Nephron progenitor cell (in vitro differentiated cells): ENCODE measurements at regions not wholly inside any gene's neighbourhood (a gene's known extent, or its start where the extent isn't known, plus 50 kb on each side); places are given as distances from the start of the nearest gene placed in this dataset.

Experiments used
- DNase-seq: peaks from one replicate; pipeline ENCODE4 v3.0.0; 2021
- H3K27ac Mint-ChIP-seq: 2 replicates; pipeline ENCODE4 v1.8.0; 2021; ENCODE audit warnings: mild to moderate bottlenecking, moderate library complexity, mixed read lengths
- H3K27me3 Mint-ChIP-seq: 2 replicates; pipeline ENCODE4 v1.8.0; 2021; ENCODE audit warnings: mild to moderate bottlenecking, low read depth, mixed read lengths; ENCODE audit not compliant: poor library complexity
- H3K36me3 Mint-ChIP-seq: 2 replicates; pipeline ENCODE4 v1.8.0; 2021; ENCODE audit warnings: low read depth, mixed read lengths
- H3K4me1 Mint-ChIP-seq: 2 replicates; pipeline ENCODE4 v1.8.0; 2021; ENCODE audit warnings: mixed read lengths
- H3K4me3 Mint-ChIP-seq: 2 replicates; pipeline ENCODE4 v1.8.0; 2021; ENCODE audit warnings: mild to moderate bottlenecking, moderate library complexity, mixed read lengths
- H3K9me3 Mint-ChIP-seq: 2 replicates; pipeline ENCODE4 v1.8.0; 2021; ENCODE audit warnings: mild to moderate bottlenecking, moderate library complexity, mixed read lengths
- TF ChIP-seq, protein P1 (sequence below): fragments of 200-600 bp; sonication (generic); IDR thresholded peaks from 2 replicates; pipeline ENCODE4 v1.5.0; 2021; ENCODE audit warnings: antibody characterized with exemption

- DNase-seq, result no peak
- Mint-ChIP-seq H3K36me3 (no peaks in the 10 kb centered on the region), H3K27me3 (no peaks in the 10 kb centered on the region), H3K9me3 (peaks cover 4% of the 10 kb centered on the region), H3K4me3 (no peak overlapping the region), H3K4me1 (peaks cover 24% of the 10 kb centered on the region), H3K27ac (no peak overlapping the region)
- TF ChIP-seq, protein P1, sequence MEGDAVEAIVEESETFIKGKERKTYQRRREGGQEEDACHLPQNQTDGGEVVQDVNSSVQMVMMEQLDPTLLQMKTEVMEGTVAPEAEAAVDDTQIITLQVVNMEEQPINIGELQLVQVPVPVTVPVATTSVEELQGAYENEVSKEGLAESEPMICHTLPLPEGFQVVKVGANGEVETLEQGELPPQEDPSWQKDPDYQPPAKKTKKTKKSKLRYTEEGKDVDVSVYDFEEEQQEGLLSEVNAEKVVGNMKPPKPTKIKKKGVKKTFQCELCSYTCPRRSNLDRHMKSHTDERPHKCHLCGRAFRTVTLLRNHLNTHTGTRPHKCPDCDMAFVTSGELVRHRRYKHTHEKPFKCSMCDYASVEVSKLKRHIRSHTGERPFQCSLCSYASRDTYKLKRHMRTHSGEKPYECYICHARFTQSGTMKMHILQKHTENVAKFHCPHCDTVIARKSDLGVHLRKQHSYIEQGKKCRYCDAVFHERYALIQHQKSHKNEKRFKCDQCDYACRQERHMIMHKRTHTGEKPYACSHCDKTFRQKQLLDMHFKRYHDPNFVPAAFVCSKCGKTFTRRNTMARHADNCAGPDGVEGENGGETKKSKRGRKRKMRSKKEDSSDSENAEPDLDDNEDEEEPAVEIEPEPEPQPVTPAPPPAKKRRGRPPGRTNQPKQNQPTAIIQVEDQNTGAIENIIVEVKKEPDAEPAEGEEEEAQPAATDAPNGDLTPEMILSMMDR, result no peak
These were observed 207.0 kb upstream of the SLC30A5 start for GRCh38 chr5:68886814-68887213.

- DNase-seq, result no peak
- Mint-ChIP-seq H3K27ac (no peak overlapping the region), H3K36me3 (no peaks in the 10 kb centered on the region)
These were observed 202.1 kb upstream of the SLC30A5 start for GRCh38 chr5:68891718-68892117.

DNA sequence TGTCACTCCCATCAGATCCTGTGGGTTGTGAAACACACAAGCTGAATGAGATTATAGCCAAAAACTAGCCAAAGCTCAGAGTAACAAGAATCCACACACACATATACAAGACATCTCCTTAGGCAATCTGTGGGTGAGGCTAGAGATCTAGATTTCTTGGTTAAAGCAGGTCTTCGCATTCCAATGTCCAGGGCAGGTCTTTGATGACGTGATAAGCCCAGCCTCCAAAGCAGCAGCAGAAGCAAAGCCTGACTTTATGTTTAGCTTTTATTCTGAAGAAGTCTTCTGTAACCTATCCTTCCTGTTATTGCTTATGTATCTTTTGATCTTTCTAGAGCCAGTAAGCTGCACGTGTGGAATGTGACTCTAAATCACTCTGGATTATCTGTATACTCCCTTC lies 199.1 kb upstream of the SLC30A5 start:
- H3K9me3 Mint-ChIP-seq, result no peaks in the 10 kb centered on the region
- TF ChIP-seq, protein P1, result no peak
- DNase-seq, result no peak

More at GRCh38 chr5:68891718-68892117, 202.1 kb upstream of the SLC30A5 start:
- TF ChIP-seq, protein P1, result no peak
- Mint-ChIP-seq H3K4me3 (no peak overlapping the region), H3K4me1 (no peaks in the 10 kb centered on the region), H3K9me3 (no peaks in the 10 kb centered on the region), H3K27me3 (peaks cover 2% of the 10 kb centered on the region)

GRCh38 chr5:68898951-68899471 lies 194.8 kb upstream of the SLC30A5 start:
- Mint-ChIP-seq H3K4me3 (no peak overlapping the region), H3K27me3 (peaks cover 2% of the 10 kb centered on the region), H3K9me3 (no peaks in the 10 kb centered on the region), H3K36me3 (no peaks in the 10 kb centered on the region), H3K27ac (no peak overlapping the region), H3K4me1 (peaks cover 13% of the 10 kb centered on the region)
- TF ChIP-seq, protein P1, result no peak
- DNase-seq, result no peak

More for the DNA sequence above, 199.1 kb upstream of the SLC30A5 start:
- H3K4me1 Mint-ChIP-seq, result peaks cover 8% of the 10 kb centered on the region
- no peak overlapping the region for H3K27ac Mint-ChIP-seq
- H3K36me3 Mint-ChIP-seq, result no peaks in the 10 kb centered on the region
- H3K27me3 Mint-ChIP-seq, result peaks cover 2% of the 10 kb centered on the region
- H3K4me3 Mint-ChIP-seq, result no peak overlapping the region

- no peak overlapping the region for H3K27ac Mint-ChIP-seq
- peaks cover 8% of the 10 kb centered on the region for H3K27me3 Mint-ChIP-seq
- no peaks in the 10 kb centered on the region for H3K36me3 Mint-ChIP-seq
- no peak overlapping the region for H3K4me3 Mint-ChIP-seq
- TF ChIP-seq, protein P1, result no peak
- no peak for DNase-seq
- peaks cover 13% of the 10 kb centered on the region for H3K9me3 Mint-ChIP-seq
- H3K4me1 Mint-ChIP-seq, result no peaks in the 10 kb centered on the region
These were observed 181.7 kb upstream of the SLC30A5 start for GRCh38 chr5:68911840-68912690.
